ENCODE measurements at regions not wholly inside any gene's neighbourhood (a gene's known extent, or its start where the extent isn't known, plus 50 kb on each side); places are given as distances from the start of the nearest gene placed in this dataset.

DNA sequence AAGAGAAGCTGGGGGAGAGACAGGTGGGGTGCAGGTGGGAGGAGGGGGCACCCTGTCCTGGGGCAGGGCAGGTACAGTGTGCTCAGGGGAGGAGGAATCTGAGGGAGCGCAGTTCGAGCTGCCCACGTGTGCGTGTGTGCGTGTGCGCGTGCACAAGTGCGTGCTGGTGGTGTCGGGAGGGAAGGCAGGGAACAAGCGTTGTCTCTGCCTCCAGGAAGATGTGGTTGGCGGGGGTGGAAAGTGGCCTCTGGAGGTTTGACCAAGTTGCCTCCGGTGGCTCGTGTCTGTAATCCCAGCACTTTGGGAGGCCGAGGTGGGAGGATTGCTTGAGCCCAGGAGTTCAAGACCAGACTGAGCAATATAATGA lies 49.9 kb upstream of the THY1 start:
- Histone ChIP-seq H3K36me3 (ENCODE audit: low read depth) (no peaks in the 10 kb centered on the region), H3K4me3 (ENCODE audit: severe bottlenecking) (no peak overlapping the region), H3K9me3 (ENCODE audit: severe bottlenecking) (no peaks in the 10 kb centered on the region), H3K27me3 (ENCODE audit: insufficient read depth, poor library complexity, severe bottlenecking) (no peaks in the 10 kb centered on the region), H3K4me1 (ENCODE audit: insufficient read depth, poor library complexity, severe bottlenecking) (peaks cover 10% of the 10 kb centered on the region), H3K27ac (ENCODE audit: poor library complexity, severe bottlenecking) (no peak overlapping the region)
- ATAC-seq (ENCODE audit: low read depth) (no peak), DNase-seq (ENCODE audit: low spot score) (no peak)
- no peak for TF ChIP-seq CTCF (IDR thresholded peaks at IDR 0.05; ENCODE audit: poor library complexity, severe bottlenecking)
